Mesothelial cell of epicardium (in vitro differentiated cells): ENCODE measurements at regions not wholly inside any gene's neighbourhood (a gene's known extent, or its start where the extent isn't known, plus 50 kb on each side); places are given as distances from the start of the nearest gene placed in this dataset.
A peak's percentile ranks its signal among the peaks of the same experiment; 100 is the strongest.

Experiments used
- DNase-seq, 2 experiments: peaks; one replicate each; pipeline ENCODE4 v3.0.0; 2021; ENCODE audit warnings: low spot score in 2 of 2; ENCODE audit not compliant: unreplicated experiment in 2 of 2
- H3K27ac Mint-ChIP-seq: 2 replicates; pipeline ENCODE4 v1.8.0; 2021; ENCODE audit warnings: mixed read lengths
- H3K27me3 Mint-ChIP-seq: 2 replicates; pipeline ENCODE4 v1.8.0; 2021; ENCODE audit warnings: low read depth, mixed read lengths
- H3K36me3 Mint-ChIP-seq: 2 replicates; pipeline ENCODE4 v1.8.0; 2021; ENCODE audit warnings: mixed read lengths
- H3K4me1 Mint-ChIP-seq: 2 replicates; pipeline ENCODE4 v1.8.0; 2021; ENCODE audit warnings: mixed read lengths
- H3K4me3 Mint-ChIP-seq: 2 replicates; pipeline ENCODE4 v1.8.0; 2021; ENCODE audit warnings: mild to moderate bottlenecking, moderate library complexity, mixed read lengths
- H3K9me3 Mint-ChIP-seq: 2 replicates; pipeline ENCODE4 v1.8.0; 2021; ENCODE audit warnings: mixed read lengths
- CTCF ChIP-seq: fragments of 200-600 bp; sonication (generic); IDR thresholded peaks from one replicate; pipeline ENCODE4 v1.5.0; 2021; ENCODE audit warnings: antibody characterized with exemption; ENCODE audit not compliant: unreplicated experiment

- no peaks in the 10 kb centered on the region for H3K36me3 Mint-ChIP-seq
- H3K4me3 Mint-ChIP-seq = no peak overlapping the region
- no peak for DNase-seq
- no peaks in the 10 kb centered on the region for H3K27me3 Mint-ChIP-seq
- peaks cover 7% of the 10 kb centered on the region for H3K9me3 Mint-ChIP-seq
- H3K27ac Mint-ChIP-seq = peak overlapping the region; percentile 25
- H3K4me1 Mint-ChIP-seq = peaks cover 29% of the 10 kb centered on the region
- no peak for TF ChIP-seq CTCF
These were observed 149.9 kb upstream of the PAQR3 start for GRCh38 chr4:79088946-79089691.

DNA sequence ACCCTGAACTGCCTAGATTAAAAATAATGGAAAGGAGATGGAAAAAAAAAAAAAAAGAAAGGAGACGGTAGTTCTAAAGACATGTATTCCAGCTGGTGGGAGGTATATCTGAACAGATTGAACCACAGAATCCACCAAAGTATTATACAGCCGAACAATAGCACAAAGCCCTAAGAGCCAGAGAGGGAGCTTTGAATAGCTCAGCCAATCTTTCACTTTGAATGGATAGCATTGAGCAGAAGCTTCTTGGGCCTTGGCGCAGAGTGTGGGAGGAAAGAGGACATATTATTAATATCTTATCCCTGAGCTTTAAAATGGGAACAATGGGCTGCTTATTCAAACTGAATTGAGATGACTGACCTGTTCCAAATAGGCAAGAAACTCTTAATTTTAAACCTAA lies 147.8 kb upstream of the PAQR3 start:
- peaks cover 3% of the 10 kb centered on the region for H3K36me3 Mint-ChIP-seq
- H3K27ac Mint-ChIP-seq = no peak overlapping the region
- no peak for DNase-seq
- no peak for TF ChIP-seq CTCF
- no peaks in the 10 kb centered on the region for H3K27me3 Mint-ChIP-seq
- H3K4me3 Mint-ChIP-seq = no peak overlapping the region
- peaks cover 17% of the 10 kb centered on the region for H3K9me3 Mint-ChIP-seq
- H3K4me1 Mint-ChIP-seq = peaks cover 45% of the 10 kb centered on the region

GRCh38 chr4:79083406-79084010 lies 144.3 kb upstream of the PAQR3 start:
- peaks cover 7% of the 10 kb centered on the region for H3K36me3 Mint-ChIP-seq
- peaks cover 26% of the 10 kb centered on the region for H3K4me1 Mint-ChIP-seq
- H3K27me3 Mint-ChIP-seq = no peaks in the 10 kb centered on the region
- DNase-seq = no peak
- no peak for TF ChIP-seq CTCF
- peak overlapping the region; percentile 10 for H3K4me3 Mint-ChIP-seq
- H3K27ac Mint-ChIP-seq = peak overlapping the region; percentile 73
- H3K9me3 Mint-ChIP-seq = peaks cover 30% of the 10 kb centered on the region

GRCh38 chr4:79082997-79083396 lies 143.8 kb upstream of the PAQR3 start:
- Mint-ChIP-seq H3K4me1 (peaks cover 21% of the 10 kb centered on the region), H3K27ac (peak overlapping the region; percentile 73), H3K27me3 (no peaks in the 10 kb centered on the region), H3K36me3 (peaks cover 7% of the 10 kb centered on the region), H3K4me3 (no peak overlapping the region), H3K9me3 (peaks cover 33% of the 10 kb centered on the region)
- no peak for TF ChIP-seq CTCF
- DNase-seq = no peak

DNA sequence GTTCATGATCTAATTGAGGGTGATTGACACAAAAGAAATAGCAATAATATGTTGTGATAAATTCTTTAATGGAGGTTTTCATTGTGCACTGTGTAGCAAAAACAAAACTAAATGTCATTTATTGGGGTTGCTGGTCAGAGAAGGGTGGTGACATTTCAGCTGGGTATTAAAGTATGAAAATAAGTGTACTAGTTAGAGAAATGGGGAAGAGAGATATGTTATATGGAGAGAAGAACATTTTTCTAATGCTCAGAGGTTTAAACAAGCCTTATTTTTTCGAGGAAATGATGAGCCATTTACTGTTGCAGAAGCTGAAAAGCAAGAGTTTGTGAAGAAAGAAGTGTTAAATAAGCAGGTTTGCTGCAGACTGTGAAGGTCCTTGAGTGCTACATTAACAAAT lies 142.7 kb upstream of the PAQR3 start:
- peaks cover 7% of the 10 kb centered on the region for H3K36me3 Mint-ChIP-seq
- H3K4me1 Mint-ChIP-seq = peaks cover 18% of the 10 kb centered on the region
- no peaks in the 10 kb centered on the region for H3K27me3 Mint-ChIP-seq
- peak overlapping the region; percentile 68 for H3K27ac Mint-ChIP-seq
- H3K4me3 Mint-ChIP-seq = no peak overlapping the region
- H3K9me3 Mint-ChIP-seq = peaks cover 43% of the 10 kb centered on the region
- TF ChIP-seq CTCF = no peak
- no peak for DNase-seq
